DMS53 treated with DMSO at 0.1 percent for 48 hours (cell line): ENCODE measurements at regions not wholly inside any gene's neighbourhood (a gene's known extent, or its start where the extent isn't known, plus 50 kb on each side); places are given as distances from the start of the nearest gene placed in this dataset.

Experiments
- DNase-seq: peaks from one replicate; lab custom pipeline; 2025; ENCODE audit not compliant: unreplicated experiment; lab: John Stamatoyannopoulos, UW

DNA sequence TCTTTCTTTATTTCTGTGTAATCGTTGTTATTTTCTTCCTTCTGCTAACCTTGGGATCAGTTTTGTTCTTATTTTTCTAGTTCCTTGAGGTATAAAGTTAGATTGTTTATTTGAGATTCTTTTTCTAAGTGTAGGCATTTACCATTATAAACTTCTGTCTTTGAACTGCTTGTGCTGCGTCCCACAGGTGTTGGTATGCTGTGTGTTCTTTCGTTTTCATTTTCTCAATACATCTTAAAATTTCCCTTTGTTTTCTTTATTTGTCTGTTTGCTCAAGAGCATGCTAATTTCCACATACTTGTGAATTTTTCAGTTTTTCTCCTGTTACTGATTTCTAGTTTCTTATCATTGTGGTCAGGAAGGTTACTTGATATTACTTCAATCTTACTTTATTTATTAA is 873.8 kb upstream of the GCFC2 start:
- no peak for DNase-seq

DNA sequence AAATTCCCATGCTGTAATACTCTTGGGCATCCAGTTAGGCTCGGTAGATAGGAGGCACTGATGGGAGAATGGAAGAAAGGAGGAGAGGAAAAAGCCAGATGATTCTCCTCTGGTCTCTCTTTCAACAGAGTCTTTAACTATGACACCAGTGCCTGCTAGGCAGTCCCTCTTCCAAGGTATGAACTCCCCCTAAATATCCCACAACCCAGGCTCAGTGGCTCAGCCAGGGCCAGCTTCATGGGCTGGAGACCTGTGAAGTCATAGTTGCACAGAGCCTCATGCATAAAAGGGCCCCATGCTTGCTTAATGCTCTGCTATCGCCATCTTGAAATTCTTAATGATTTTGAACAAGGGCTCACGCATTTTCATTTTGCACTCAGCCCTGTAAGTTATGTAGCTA is 869.2 kb upstream of the GCFC2 start:
- no peak for DNase-seq

GRCh38 chr2:76572981-76573380 is 862.3 kb upstream of the GCFC2 start:
- no peak for DNase-seq

- DNase-seq, result peak; percentile 12
Observed at GRCh38 chr2:76569819-76570218, 859.1 kb upstream of the GCFC2 start.

DNA sequence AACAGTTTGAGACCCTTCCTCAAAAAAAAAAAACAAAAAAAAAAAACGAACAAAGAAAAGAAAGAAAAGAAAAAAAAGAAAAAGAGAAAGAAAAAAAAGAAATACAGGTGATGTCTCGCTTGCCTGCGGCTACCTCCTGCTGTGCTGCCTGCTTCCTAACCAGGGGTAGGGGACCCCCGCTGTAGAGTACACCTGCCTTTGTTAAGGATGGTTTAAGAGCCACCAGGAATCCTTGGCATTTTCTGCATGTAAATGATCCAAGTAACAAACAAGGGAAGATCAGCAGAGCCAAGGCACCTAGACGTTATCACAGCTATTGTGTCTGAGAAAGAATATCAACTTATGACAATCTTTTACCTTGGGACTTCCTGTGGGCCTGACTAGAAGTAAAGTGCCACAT is 856.8 kb upstream of the GCFC2 start:
- DNase-seq, result no peak

DNA sequence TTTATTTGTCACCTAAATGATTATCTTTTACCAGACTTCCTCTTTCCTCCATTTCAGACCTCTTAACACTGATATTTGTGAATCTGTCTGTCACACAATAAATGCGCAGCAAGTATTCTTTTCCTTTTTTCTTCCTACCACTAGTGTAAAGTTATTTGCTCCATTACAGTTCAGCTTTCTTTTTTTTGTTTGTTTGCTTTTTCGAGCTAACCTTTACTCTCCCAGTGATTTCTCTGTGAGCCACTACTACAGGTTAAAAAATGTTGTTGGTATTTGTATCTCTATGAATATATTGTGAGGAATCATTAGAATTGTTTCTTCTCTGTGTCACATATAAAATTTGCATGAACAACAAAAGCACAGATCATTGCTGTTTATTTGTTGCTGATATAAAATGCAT is 854.0 kb upstream of the GCFC2 start:
- DNase-seq, result no peak

DNA sequence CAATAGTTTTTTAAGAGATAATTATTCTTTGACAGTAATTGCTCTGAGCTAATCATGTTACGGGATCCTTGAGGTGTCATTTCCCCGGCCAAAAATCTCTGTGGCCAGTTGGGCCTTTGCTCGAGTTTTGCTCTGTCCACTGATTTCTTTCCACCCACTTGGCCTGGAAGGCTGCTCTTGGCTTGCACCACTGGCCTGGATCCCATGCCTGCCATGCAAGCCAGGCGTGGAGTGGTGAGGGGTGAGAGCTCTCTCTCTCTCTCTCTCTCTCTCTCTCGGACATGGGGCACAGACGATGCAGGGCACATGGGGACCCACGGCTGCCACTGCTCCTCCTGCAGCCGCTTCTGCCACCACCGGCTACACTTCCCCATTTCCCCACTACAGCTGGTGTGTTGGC is 853.0 kb upstream of the GCFC2 start:
- DNase-seq, result no peak

- DNase-seq, result no peak
Observed at GRCh38 chr2:76558157-76558556, 847.4 kb upstream of the GCFC2 start.

- no peak for DNase-seq
Observed at GRCh38 chr2:76556018-76556417, 845.3 kb upstream of the GCFC2 start.

DNA sequence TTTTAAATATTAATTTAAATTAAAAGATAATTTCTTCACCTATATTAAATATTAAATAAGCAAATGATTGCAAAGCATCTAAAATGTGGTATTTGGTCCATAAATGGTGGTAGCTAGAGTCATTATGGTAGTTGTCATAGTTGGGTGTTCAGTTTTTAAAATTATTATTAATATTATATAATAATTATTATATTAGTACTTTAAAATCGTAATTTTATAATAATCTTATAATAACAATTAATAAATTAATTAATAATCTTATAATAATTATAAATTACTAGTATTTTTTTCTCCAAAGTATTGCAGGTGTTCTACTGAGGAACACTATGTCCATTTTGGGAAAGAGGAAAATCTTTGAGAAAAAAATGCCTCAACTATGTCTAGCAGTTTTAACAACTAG is 835.5 kb upstream of the GCFC2 start:
- DNase-seq, result no peak

DNA sequence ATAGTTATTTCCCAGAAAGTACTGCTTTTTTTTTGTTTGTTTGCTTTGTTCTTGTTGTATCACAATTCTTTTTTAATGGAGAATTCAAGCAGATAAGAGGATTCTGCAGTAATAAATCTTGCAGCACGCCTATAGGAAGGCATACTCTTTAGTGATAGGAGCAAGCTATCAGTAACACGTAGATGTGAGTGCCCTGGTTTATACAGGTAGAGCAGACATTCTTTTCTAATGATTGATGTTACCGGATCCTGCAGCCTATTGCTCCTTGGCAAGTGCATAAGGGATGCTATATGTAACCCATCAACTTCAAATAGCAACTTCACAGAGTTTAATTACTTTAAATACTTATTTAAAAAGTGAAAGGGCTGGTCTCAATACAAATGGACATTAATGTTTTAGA is 834.2 kb upstream of the GCFC2 start:
- DNase-seq, result no peak

GRCh38 chr2:76517574-76517909 is 806.8 kb upstream of the GCFC2 start:
- no peak for DNase-seq

- DNase-seq, result no peak
Observed at GRCh38 chr2:76516861-76517573, 806.3 kb upstream of the GCFC2 start.

- DNase-seq, result no peak
Observed at GRCh38 chr2:76512201-76512820, 801.6 kb upstream of the GCFC2 start.

DNA sequence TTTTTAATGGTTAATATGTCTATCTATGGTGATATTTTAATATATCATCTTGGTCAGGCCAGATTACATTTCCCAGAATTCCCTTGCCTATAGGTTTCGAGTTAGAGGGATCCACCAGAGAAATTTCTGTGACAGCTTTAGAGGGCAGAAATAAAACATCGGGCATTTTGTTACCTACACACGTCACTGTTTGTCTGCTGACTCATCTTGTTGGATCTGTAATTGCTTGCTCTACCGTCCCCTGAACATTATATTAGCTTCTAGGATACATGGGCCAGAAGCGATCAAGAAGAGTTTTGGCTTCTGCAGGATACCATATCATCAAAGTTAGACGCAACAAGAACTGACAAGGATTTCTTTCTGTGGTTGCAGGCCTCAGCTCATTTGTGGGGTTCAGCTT is 795.8 kb upstream of the GCFC2 start:
- peak; percentile 62 for DNase-seq

DNA sequence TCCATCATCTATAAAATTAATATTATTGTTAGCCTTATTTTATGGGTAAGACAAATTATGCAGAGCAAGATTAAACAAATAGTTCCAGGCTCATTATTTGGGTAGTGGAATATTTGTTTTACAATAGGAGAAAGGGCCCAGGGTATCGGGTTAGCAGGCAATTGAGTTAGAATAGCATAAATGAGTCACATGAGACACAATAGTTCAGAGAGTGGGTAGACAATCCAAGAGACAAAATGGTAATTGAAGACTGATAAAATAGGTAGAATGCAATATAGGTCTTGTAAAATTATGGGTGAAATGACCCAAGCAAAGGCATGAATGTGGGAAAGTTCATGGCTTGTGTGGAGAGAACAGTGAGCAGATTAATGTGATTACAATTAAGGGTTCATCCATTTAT is 790.9 kb upstream of the GCFC2 start:
- DNase-seq, result no peak

DNA sequence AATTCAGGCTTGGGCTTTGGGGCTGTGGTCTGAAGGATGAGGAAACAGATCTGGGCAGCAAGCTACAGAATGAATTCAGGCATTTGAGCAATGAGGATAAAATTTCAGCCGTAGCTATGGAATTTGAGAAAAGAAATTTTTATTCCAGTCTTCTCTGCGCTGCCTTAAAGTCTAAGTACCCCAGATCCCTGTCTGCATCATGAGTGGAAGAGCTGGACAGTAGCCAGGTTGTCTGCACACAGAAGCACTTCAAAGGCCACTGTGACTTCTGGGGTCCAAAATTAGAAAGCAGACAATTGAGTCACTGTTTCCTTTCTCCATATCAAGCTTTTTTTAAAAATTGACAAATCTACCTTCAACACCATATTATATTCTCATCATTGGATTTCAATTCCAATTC is 787.6 kb upstream of the GCFC2 start:
- no peak for DNase-seq

- DNase-seq, result no peak
Observed at GRCh38 chr2:76491503-76491902, 780.8 kb upstream of the GCFC2 start.

GRCh38 chr2:76478266-76479035 is 767.7 kb upstream of the GCFC2 start:
- DNase-seq, result no peak

- no peak for DNase-seq
Observed at GRCh38 chr2:76472946-76473345, 762.2 kb upstream of the GCFC2 start.

- no peak for DNase-seq
Observed at GRCh38 chr2:76469066-76469465, 758.4 kb upstream of the GCFC2 start.

DNA sequence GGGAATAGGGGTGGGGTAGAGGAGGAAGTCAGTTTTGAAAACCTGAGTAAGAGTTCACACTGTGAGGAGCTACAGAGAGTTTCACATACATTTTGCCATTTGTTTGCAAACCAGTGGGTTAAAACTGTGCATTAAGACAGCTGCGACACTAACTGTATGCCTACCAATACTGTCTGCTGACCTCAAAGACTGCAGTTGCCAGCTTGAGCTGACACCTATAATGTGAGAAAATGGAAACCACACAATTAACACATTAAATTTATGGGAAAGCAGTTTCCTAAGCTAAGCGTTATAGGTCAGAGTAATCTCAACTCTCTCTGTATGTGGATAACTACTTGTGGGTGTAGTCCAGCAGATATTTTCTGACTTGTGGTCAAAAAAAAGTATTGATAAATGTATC is 756.6 kb upstream of the GCFC2 start:
- no peak for DNase-seq
